HG02623 (cell line): ENCODE measurements at regions not wholly inside any gene's neighbourhood (a gene's known extent, or its start where the extent isn't known, plus 50 kb on each side); places are given as distances from the start of the nearest gene placed in this dataset.

ENCODE experiments used
- ATAC-seq: cut with Tn5 transposase; IDR thresholded peaks from one replicate; pipeline ENCODE4 v1.9.1; 2021; ENCODE audit warnings: moderate library complexity; ENCODE audit not compliant: unreplicated experiment

DNA sequence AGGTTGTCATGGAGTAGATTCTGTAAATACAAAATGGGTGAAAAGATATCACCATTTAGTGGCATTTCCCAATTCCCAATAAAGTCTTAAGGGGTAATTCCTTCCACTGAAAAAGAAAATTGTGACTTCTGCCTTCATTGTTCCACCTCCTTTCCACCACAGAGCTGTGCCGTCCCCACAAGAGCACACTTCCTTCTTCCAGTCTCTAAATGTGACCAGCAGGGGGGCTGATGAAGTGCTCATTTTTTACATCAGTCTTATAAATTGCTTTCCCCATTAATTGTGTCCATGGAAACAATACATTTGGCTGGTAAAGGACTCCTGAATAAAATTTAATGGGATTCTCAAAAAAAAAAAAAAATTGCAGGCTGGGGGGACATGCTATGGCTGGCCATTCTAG lies 260.8 kb upstream of the PSMD7 start:
- ATAC-seq, result no peak

DNA sequence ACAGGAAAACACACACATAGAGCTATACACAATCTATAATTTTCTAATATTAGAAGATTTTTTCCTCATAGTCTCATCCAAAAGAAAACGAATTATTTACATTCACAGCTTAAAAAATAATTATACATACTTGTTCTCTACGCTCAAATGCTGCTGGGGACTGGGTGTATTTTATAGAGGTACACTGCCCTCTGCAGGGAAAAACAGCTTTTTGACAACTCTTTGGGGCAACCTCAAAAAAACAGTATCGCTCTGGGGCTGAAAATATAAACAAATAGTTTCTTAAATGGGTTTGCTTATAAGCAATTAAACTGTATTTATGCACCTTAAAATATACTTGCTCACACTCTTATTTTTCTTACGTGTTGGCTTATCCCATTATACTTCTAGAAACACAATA lies 261.8 kb upstream of the PSMD7 start:
- no peak for ATAC-seq

DNA sequence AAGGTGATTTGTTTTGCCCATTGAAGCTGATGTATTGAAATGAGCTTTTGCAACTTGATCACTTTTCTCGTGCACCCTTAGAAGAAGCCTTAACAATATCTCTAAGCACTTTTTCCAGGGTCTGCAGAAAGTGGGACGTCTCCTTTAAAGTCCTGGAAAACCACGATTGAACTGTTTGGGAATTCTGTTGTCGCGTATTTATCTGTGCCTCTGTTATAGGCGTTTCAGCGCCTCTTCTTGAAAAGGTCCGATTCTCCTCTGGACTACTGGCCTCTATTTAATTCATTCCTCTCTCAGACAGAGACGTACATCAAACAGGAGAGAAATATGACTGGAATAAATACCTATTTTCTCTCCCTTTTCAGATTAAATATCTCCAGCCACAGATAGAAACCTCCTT lies 262.4 kb upstream of the PSMD7 start:
- no peak for ATAC-seq

DNA sequence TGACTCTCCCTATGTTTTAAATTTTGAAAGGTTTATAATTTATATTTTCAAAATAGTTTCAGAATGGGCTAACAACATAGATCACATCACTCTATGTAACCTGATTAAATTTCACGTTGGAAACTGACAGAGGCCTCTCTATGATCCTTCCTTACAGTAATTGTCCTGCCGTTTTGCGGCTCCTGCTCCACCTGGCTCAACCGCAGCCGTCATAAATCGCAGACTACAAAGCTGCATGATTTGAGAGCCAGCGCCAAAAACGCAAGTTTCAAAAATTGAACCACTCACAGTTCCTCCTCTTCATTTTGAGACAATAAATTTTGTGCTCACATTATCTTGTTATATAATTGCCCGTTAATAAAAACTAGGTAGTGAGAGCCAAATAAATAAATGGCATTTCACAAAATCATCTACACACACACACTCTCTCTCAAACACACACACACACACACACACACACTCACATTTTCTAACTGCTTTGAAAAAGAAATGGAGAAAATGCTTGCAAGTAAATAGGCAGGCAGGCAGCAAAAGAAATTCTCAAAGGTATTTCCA lies 263.1 kb upstream of the PSMD7 start:
- no peak for ATAC-seq

DNA sequence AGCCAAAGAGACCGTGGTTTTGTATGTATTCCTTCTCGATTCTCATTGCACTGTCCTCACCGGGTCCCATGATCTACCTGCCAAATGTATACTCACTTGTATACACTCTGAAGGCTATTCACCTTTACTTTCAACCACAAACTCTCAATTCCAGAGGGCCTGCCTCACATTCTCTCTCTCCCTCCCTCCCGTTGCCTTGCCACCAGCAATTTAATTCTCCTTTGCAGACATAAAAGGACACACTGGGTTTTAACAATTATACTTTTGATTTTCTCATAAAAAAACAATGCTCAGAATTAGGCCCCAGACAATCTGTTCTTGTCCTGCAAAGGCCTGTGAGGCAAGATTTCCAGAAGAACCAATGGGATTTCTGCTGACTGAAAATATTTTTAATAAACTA lies 265.1 kb upstream of the PSMD7 start:
- ATAC-seq, result no peak

DNA sequence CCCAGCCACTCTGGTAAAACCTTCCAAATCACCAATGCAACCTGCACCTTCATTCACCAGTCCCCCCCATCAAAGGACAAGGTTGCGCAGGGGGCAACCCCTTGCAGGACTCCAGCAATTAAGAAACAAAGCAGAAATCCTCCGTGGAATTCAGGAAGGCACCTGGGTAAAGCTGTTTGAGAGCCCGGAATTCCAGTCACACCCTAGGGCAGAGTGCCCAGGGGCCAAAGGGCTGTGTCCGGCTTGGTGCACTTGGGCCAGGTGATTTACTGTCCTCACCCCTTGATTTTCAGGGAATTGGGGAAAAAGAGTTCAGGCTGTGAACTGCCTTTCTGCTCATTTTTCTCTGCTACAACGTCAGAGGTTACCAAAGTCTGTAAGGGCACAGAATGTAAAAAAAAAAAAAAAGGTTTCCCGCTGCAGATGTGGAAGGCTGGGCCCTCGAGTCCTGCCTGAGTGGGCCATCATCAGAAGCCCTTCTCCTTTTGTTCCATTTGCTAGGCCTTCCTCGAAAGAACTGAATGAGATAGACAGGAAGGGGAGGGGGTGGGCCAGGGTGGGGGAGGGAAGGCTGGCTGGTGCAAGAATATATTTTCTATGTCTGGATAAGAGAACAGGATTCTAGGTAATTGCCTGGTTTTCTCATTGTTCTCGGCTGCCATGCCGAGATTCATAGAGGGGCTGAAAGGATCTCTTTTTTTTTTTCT lies 266.5 kb upstream of the PSMD7 start:
- no peak for ATAC-seq

DNA sequence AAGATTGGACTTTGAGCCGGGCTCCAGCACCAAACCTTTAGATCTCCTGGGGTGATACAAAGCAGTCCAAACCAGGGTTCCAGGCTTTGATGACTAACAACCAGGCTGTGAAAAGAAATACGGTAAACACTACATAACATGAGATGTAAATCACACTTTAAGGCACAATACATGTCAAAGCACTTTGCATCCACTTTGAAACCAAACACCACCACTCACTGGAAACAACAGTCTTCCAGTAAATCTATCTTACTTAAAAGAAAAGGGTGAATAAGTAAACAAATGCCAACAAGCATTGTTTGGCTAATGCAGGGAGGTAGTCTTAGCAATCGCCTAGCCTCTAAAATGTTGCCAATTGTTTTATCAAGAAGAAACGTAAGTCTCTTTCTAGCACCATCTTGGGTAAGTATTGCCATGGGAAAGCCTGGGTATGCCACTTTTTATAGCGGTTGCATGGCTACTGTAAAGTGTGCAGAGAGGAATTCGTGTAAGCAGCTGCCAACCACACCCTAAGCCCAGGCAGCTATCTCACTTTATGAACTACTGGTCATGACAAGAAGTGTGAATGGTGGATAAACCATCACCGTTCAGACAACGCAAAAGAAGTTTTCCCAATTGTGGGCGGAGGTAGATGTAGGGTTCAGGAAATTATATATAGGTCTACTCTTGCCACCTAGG lies 267.4 kb upstream of the PSMD7 start:
- ATAC-seq, result no peak

DNA sequence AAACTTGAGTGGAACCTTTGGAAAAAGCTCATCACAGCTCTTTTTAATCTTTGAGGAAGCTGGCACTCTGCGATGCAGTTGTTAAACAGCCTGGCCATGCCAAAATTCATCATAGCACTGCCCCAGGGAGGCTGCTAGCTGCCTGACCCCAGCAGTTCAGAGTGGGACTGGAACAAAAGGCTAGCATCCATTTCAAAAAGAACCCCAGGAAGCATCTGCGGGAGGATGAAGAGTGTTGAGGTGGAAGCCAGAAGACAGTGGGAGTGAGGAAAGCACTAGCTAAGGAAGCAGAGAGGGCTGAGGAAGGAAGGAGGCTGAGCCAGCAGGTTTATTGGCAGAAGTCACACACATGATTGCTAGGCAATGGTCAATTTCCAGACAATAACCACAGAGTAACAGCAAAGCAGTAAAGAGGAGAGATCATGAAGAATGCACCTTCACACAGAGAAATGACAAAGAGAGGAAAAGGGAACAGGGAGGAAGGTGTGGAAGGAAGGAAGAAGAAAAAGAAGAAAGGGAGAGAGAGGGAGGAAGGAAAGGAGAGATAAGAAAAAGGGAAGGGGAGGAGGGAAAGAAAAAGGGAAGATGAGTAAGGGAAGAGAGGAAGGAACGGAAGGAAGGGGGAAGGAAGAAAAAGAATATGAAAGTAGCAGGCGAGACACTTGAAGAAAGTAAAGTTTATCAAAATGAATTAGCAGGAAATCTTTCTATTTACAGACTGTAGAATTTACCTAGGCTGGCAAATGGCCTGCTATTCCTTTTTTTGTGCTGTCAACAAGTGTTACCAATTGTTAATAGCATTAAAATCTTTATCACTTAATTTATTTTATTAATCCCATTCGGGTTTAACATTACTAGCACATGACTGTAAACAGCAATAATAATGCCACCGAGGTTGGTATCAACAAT lies 270.0 kb upstream of the PSMD7 start:
- no peak for ATAC-seq

DNA sequence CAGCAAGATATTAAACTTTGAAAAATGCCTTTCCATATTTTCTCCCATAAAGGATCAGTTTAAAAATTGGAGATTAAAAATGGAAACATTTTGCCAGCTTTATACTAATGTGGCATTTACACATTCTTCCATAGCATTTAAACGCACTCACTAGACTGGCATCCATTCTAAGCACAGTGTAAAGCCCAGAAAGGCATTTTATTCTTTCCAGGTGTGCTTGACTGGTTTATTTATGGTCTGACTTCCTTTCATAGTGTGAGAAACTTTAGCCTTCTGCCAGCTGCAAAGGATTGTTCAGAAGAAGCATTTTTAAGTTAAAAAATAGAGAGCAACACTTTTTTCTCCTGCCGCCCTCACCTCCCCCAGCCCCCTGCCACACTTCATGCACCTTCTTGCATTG lies 271.7 kb upstream of the PSMD7 start:
- no peak for ATAC-seq

DNA sequence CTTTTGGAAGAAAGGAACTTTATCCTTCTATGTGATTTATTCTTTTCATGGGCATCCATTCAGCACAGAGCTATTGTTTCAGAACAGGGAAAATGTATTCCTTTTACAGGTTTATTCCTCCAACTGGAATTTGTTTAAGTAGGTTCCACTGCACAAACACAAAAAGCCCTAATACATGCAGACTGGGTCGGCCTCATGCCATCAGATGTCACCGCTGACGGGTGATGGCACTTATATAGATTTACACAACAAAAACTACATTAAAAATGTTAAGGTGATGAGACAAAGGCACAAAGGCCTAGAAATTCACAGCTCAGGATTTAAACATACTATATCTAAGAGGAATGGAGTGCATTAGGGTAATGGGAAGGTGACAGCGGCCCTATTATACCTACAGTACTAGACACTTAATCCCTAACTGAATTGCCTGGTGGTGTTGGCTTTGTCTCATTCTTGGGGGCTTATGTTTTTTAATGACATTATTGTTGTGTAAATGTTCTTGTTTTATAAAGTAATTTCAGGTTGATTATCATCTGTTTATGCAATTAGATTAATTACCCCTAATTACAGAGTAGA lies 276.4 kb upstream of the PSMD7 start:
- ATAC-seq, result no peak

DNA sequence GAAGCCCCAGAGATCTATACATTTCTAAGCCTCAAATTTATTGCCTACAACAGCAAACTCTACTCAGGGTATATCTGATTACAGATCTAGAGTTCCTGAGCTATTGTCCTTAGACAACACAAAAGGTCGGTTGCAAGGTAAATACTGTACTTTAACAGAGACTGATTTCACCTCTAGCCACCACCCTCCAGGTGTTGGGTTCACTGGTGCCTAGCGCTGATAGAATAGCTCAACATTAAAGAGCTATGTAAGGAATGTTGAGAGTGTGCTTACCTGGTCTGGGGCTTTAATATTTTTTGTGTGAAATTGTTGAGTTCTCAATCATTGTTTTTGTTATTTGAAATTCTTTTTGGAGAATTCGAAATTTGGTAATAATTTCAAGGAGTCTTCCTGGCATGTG lies 277.0 kb upstream of the PSMD7 start:
- ATAC-seq, result no peak

DNA sequence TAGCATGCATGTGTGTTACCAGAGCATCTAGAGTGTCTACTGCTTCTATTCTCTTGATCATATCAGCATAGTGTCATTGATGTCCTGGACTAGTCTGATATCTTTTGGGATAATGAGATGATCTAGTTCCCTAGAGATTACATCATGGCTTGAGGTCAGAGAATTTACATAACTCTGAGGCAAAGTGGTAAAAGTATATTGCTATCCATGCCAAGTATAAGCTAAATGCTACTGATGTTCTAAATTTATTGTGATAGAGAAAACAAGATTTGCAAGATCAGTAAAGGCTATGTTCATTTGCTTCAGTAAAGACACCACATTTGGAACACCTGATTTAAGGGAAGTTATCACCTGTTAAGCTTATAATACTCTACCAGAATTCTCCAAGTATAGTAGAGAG lies 280.7 kb upstream of the PSMD7 start:
- no peak for ATAC-seq

DNA sequence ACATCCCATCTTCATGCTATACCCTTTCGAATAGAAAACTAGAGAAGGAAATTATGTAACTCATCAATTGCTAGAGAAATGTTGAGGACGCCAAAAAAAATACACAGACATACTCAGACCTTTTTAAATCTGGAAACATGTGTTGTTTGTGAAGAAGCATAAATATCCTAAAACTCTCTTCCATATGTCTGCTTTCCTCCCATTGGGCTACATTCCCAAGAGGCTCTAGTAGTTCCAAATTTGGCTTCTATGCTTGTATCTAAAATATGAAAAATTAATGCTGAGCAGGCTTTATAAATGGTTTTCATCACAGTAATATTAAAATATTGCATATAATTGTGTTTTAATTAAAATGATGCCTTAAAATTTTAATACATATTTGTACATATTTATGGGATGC lies 297.9 kb upstream of the PSMD7 start:
- ATAC-seq, result no peak

DNA sequence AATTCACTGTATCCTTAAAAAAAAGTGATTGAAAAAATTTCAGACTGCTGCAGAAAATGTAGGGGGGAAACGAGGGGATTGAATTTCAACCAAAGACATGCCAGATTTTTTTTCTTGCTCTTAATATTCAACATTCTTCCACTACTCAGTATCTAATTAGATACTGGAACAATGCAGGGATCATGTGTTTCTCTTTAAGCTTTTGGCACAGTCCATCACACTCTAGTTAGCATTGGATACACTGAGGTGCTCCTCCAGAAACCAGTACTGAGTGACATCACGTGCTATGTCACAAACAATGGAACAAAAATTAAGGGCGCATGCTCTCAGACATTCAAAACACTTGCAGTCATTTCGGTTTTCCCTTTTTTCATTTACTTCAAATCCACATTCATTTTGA lies 298.6 kb upstream of the PSMD7 start:
- no peak for ATAC-seq

DNA sequence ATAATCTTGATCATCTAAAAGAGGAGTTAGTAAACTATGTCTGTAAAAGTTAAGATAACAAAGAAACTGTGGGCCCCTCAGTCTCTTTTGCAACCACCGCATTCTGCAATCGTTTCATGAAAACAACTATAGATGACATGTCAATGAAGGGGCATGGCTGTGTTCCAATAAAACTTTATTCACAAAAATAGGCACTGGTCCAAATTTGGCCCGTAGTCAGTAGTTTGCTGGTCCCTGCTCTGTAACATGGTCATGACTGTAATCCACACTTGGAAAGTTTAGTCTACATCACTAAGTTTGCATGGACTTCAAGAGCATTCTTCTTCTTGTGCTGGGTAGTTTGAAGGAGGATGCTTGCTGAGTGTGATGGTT lies 299.3 kb upstream of the PSMD7 start:
- ATAC-seq, result no peak

DNA sequence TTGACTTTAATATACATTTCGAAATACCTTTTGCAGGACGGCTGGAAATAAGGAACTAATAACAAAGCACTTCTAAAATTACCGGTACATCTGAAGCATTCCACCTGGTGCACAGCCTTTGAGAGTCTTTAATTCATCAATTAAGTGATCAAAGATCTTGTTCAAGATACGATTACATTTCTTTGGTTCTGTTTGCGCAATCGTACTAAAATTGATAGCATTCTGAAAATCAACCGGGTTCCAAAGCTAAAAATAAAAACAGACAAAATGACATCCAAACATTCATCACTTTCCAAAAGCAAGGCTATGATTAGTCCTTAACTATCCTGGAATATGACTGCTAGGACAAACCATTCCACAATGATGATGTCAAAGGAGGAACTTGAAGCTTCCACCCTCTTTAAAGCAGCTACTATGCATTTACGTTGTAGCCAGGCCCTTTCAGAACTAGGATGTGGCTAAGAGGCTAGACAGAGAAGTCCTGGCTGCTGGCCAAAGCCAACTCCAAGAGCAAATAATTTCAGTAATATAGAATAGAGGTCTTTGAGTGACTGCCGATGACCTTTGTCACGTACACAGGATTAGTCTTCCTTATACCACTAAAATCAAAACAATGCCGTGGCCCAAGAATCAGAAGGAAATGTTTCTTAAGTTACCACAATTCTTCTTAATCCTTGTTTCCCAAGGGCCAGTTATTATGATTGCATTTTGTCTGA lies 299.8 kb upstream of the PSMD7 start:
- no peak for ATAC-seq

DNA sequence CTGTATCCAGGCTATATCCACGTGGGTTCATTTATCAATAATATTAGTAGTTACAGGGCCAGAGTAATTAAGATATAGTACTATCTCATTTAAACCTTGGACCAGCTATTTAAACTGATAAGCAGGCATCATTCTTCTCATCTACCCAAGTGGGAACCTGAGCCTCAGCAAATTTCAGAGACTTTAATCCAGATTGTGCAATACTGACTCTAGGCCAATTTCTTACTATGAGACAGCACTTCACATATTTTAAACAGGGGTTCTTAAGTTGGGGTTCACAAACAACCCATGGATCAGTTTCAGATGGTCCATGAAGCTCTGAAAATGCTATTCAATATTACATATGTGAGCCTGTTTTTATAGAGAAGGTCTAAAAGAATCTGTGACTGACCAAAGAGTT lies 302.7 kb upstream of the PSMD7 start:
- ATAC-seq, result no peak

DNA sequence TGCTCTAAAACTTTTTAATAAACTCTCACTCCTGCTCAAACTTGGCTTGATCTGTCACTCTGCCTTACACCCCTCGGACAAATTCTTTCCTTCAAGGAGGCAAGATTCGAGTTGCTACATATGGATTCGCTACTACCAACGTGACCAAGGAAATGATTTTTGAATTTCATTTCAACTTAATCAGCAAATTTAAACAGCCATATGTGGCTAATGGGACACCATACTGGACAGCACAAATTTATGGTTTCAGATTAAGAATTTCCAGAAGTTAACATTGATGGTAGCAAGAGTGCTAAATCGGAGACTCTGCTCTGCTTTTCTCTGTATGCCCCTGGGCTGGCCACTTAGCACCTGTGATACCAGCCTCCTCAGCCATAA lies 318.2 kb upstream of the PSMD7 start:
- ATAC-seq, result no peak

DNA sequence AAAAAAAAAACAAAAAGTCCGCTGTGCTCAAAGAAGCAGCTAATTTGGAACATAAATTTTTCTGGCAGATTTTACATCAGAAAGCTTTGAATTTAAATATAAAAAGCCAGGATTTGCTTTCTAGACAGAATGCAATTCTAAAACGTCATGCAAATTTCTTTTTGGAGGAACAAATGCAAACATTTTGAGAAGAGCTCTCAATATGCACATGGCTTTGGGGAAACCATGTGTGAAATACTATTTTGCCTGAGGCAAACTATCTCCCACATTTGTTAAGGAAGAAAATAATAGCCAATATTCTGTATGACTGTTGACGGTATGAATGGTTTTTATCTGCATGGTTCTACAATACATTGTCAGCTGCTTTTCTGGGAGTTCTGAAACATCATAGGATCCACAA lies 320.0 kb upstream of the PSMD7 start:
- ATAC-seq, result no peak

DNA sequence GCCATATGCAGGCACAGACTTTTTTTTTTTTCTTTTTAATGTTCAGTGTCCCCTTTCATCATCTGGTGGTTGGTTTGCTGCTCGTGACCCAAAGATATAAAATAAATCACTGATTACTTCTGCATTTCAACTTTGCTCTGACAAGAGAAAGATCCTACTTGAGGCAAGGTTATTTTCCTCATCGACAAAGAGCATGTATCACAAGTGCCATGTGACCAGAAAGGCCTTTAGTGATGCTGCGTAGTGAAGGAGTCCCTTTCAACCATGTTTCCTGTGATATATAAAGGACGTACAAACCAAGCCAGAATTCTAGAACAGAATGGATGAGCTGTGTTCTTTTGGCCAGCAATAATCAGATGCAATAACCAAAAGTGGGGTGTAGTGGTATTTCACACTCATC lies 323.4 kb upstream of the PSMD7 start:
- no peak for ATAC-seq

DNA sequence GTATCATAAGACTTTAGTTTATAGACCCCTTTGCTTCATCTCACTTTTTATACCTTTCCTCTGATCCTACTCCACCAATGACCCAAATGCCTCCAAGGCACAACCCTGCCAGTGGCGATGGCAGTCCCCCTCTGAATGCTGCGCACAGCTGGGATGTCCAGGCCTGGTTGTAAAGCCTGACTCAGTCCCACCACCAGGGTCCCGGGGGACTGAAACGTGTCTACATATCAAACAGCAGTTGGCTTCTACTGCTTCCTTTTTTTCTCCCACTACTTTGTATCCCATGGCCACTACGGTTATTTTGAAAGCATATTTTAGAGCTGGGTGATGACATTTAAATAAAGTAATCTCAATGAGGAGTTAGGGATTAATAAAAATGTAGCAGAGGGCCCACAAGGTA lies 329.8 kb upstream of the PSMD7 start:
- no peak for ATAC-seq
